Right lobe of liver (tissue), 6 donors: ENCODE measurements at regions not wholly inside any gene's neighbourhood (a gene's known extent, or its start where the extent isn't known, plus 50 kb on each side); places are given as distances from the start of the nearest gene placed in this dataset.
A peak's percentile ranks its signal among the peaks of the same experiment; 100 is the strongest.

Source experiments
- ATAC-seq, 4 donors: fragments of 200-7000 bp; cut with Tn5 transposase; one replicate each; pipeline ENCODE4 v1.9.1; 2020; ENCODE audit warnings: mild to moderate bottlenecking in 4 of 4, moderate library complexity in 4 of 4
- DNase-seq, 3 donors: peaks; one replicate each; pipeline ENCODE4 v3.0.0-alpha.2; 2020
- H3K27ac ChIP-seq, 3 donors: fragments of 200-600 bp; one replicate each; pipeline ENCODE4 v1.8.0; 2022
- H3K27me3 ChIP-seq, 2 donors: fragments of 200-600 bp; one replicate each; pipeline ENCODE4 v1.8.0; 2022
- H3K36me3 ChIP-seq, 4 donors: fragments of 200-600 bp; sonication (generic) in 1 of 4; one replicate each; pipeline versions ENCODE4 v1.5.1 to v1.8.0; 2017 to 2022; ENCODE audit warnings: control low read depth in 1 of 4
- H3K4me1 ChIP-seq, 4 donors: fragments of 200-600 bp; sonication (generic) in 1 of 4; one replicate each; pipeline versions ENCODE4 v1.5.1 to v1.8.0; 2017 to 2022; ENCODE audit warnings: control low read depth in 1 of 4
- H3K4me3 ChIP-seq, 3 donors: fragments of 200-600 bp; one replicate each; pipeline ENCODE4 v1.8.0; 2022
- H3K9me3 ChIP-seq, 4 donors: fragments of 200-600 bp; sonication (generic) in 1 of 4; one replicate each; pipeline versions ENCODE4 v1.5.1 to v1.8.0; 2017 to 2022; ENCODE audit warnings: control low read depth in 1 of 4
- CTCF ChIP-seq, 4 donors: fragments of 200-600 bp in 3 of 4; fragments of 450-650 bp in 1 of 4; IDR thresholded peaks; one replicate each; pipeline versions ENCODE4 v1.5.1 to v1.8.0; 2016 to 2022; ENCODE audit warnings: antibody characterized with exemption in 4 of 4, mild to moderate bottlenecking in 2 of 4
- POLR2A ChIP-seq: fragments of 450-650 bp; IDR thresholded peaks from one replicate; pipeline ENCODE4 v1.6.1; 2017; ENCODE audit warnings: antibody characterized with exemption, mild to moderate bottlenecking
- WGBS: methylation state at CpG from one replicate; pipeline ENCODE4 v1.1.6; 2018; ENCODE audit warnings: low coverage, low lambda C conversion rate; ENCODE audit not compliant: insufficient coverage; ENCODE audit errors: missing lambda C conversion rate; 5-methylcytosine and 5-hydroxymethylcytosine counted together
- intact Hi-C, 2 donors: fragments of 100-400 bp; cut with DNase I; formaldehyde crosslinking; loops; one replicate each; pipeline versions ENCODE4 v1.11.2 to v1.14.1; 2022
- donor health status: DM: no; HTN: yes; CAD: no.
- donor health status: DM: no; HTN: no; CAD: no.
- donor health status: DM: no; HTN: no; CAD: no.
- donor health status: DM: no; HTN: yes; CAD: no.
- donor health status: DM: no; HTN: yes; CAD: no.

GRCh38 chr3:67204951-67205350 is 206.8 kb downstream of the KBTBD8 start:
- 67% methylated on average over 4 of the region's 4 CpGs for WGBS
- Histone ChIP-seq H3K4me3 (no peak overlapping the region), H3K27me3 (no peaks in the 10 kb centered on the region), H3K36me3 (no peaks in the 10 kb centered on the region), H3K27ac (no peak overlapping the region), H3K4me1 (no peaks in the 10 kb centered on the region), H3K9me3 (no peaks in the 10 kb centered on the region)
- no peak for DNase-seq
- intact Hi-C loops: no loop called here
- TF ChIP-seq CTCF (IDR thresholded peaks at IDR 0.05) (no peak), POLR2A (no peak)
- ATAC-seq: no peak

- DNase-seq (no peak), ATAC-seq (no peak)
- H3K27ac ChIP-seq: no peak overlapping the region
- H3K27me3 ChIP-seq: no peaks in the 10 kb centered on the region
- H3K36me3 ChIP-seq: no peaks in the 10 kb centered on the region
- H3K4me1 ChIP-seq: no peaks in the 10 kb centered on the region
- intact Hi-C loops: no loop called here
- no peak overlapping the region for H3K4me3 ChIP-seq
- no peak for TF ChIP-seq CTCF (IDR thresholded peaks at IDR 0.05)
- no peak for TF ChIP-seq POLR2A
- H3K9me3 ChIP-seq: no peaks in the 10 kb centered on the region
These were observed 217.6 kb downstream of the KBTBD8 start for GRCh38 chr3:67215690-67216089.

GRCh38 chr3:67227030-67227429 is 228.9 kb downstream of the KBTBD8 start:
- Histone ChIP-seq H3K36me3 (no peaks in the 10 kb centered on the region), H3K27me3 (no peaks in the 10 kb centered on the region), H3K4me3 (no peak overlapping the region), H3K27ac (no peak overlapping the region), H3K4me1 (no peaks in the 10 kb centered on the region), H3K9me3 (no peaks in the 10 kb centered on the region)
- TF ChIP-seq CTCF (IDR thresholded peaks at IDR 0.05): no peak
- 21% methylated on average over 1 of the region's 1 CpG for WGBS
- DNase-seq (no peak), ATAC-seq (peak; percentile 35 to 74 (median 54))
- intact Hi-C loops: no loop called here

GRCh38 chr3:67228136-67228535 is 230.0 kb downstream of the KBTBD8 start:
- intact Hi-C loops: no loop called here

More at GRCh38 chr3:67228136-67228535, 230.0 kb downstream of the KBTBD8 start:
- ATAC-seq (no peak), DNase-seq (no peak)
- no peak overlapping the region for H3K27ac ChIP-seq
- H3K4me1 ChIP-seq: no peaks in the 10 kb centered on the region
- H3K36me3 ChIP-seq: no peaks in the 10 kb centered on the region
- no peaks in the 10 kb centered on the region for H3K9me3 ChIP-seq
- WGBS: 91% methylated on average over 5 of the region's 8 CpGs
- no peaks in the 10 kb centered on the region for H3K27me3 ChIP-seq
- no peak overlapping the region for H3K4me3 ChIP-seq
- TF ChIP-seq POLR2A: no peak
- no peak for TF ChIP-seq CTCF (IDR thresholded peaks at IDR 0.05)
